ENCODE measurements at regions not wholly inside any gene's neighbourhood (a gene's known extent, or its start where the extent isn't known, plus 50 kb on each side); places are given as distances from the start of the nearest gene placed in this dataset.

DNA sequence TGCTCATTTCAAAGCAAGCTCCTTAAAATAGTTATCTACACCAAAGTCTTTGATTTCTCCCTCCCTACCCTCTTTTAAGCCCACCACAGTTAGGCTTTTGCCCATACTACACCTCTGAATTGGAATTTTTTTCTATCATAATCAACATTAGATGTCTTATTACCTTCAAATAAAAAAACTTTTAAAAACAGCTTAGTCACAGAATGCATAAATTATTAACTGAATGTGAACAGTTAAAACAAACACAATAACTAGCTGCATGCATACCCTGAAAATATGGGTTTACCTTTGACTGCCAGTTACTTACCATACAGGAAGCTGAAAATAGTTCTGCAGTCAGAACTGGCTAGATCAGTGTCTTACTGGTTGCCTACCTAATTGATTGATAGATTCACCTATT is 210.9 kb downstream of the TGFB2 start:
- Histone ChIP-seq H4K20me1 (replicated peaks; ENCODE audit: control insufficient read depth, insufficient read depth, low read length) (no peaks in the 10 kb centered on the region), H3K9me3 (replicated peaks; ENCODE audit: control insufficient read depth, insufficient read depth, low read depth, low read length) (no peaks in the 10 kb centered on the region), H3K9me1 (ENCODE audit: control insufficient read depth, insufficient read depth, low read length) (no peaks in the 10 kb centered on the region), H3K27me3 (ENCODE audit: control insufficient read depth in 2 of 2, insufficient read depth in 2 of 2, low read length in 2 of 2) (no peaks in the 10 kb centered on the region), H2AFZ (ENCODE audit: low read depth, low read length) (no peak overlapping the region), H3K4me1 (replicated peaks in 1 of 2; ENCODE audit: control insufficient read depth in 2 of 2, insufficient read depth in 2 of 2, low read length in 2 of 2) (no peaks in the 10 kb centered on the region; a peak in 1 of 5 replicates), H3K27ac (ENCODE audit: extremely low read depth, low read depth, low read length) (no peak overlapping the region), H3K4me2 (ENCODE audit: insufficient read depth, low read length) (no peak overlapping the region), H3K36me3 (ENCODE audit: control insufficient read depth, insufficient read depth, low read length) (no peaks in the 10 kb centered on the region), H3K79me2 (ENCODE audit: control insufficient read depth, insufficient read depth, low read length) (no peaks in the 10 kb centered on the region), H3K9ac (ENCODE audit: insufficient read depth in 1 of 2, low read depth in 2 of 2, low read length in 2 of 2) (no peak overlapping the region), H3K4me3 (no peak overlapping the region)
- intact Hi-C loops (cut with micrococcal nuclease) (loop anchor here (10.0 kb wide), 3 partner anchors 191 to 1259 kb away; no protein-coding TSS in a partner anchor), in situ Hi-C loops (cut with MboI) (loop anchor here (10.0 kb wide), 1 partner anchor 201 kb away; no protein-coding TSS in a partner anchor)
- BruUV-seq (replicated peaks) = no TSS peak
- CTCF ChIA-PET (ENCODE audit: low intra/inter-chr PET ratio) = no interaction called here
- ATAC-seq = no peak
- FAIRE-seq = no peak
- POLR2A ChIA-PET = no interaction called here
- DNase-seq (ENCODE audit: extremely low read depth in 1 of 4, low spot score in 3 of 4) = no peak
- TF ChIP-seq, protein P1, sequence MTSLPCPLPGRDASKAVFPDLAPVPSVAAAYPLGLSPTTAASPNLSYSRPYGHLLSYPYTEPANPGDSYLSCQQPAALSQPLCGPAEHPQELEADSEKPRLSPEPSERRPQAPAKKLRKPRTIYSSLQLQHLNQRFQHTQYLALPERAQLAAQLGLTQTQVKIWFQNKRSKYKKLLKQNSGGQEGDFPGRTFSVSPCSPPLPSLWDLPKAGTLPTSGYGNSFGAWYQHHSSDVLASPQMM (CRISPR knock-in tag; IDR thresholded peaks at IDR 0.05) = no peak
- TF ChIP-seq RNF219 (CRISPR knock-in tag; IDR thresholded peaks at IDR 0.05) = no peak
- no peak for TF ChIP-seq TCF7L2 (IDR thresholded peaks at IDR 0.05; ENCODE audit: low read depth, low read length)
- TF ChIP-seq STAG1 (CRISPR knock-in tag; IDR thresholded peaks at IDR 0.05; ENCODE audit: borderline replicate concordance) = no peak
- no peak for TF ChIP-seq PREB (CRISPR knock-in tag; IDR thresholded peaks at IDR 0.05)
- TF ChIP-seq ID3 (CRISPR knock-in tag; IDR thresholded peaks at IDR 0.05) = no peak
- TF ChIP-seq ID3 (tag; IDR thresholded peaks at IDR 0.05) = no peak
- no peak for TF ChIP-seq RREB1 (CRISPR knock-in tag; IDR thresholded peaks at IDR 0.05)
- no peak for TF ChIP-seq PPARD (CRISPR knock-in tag; IDR thresholded peaks at IDR 0.05)
- TF ChIP-seq ZBTB9 (CRISPR knock-in tag; IDR thresholded peaks at IDR 0.05) = no peak
